HL-60 (cell line): ENCODE measurements at regions not wholly inside any gene's neighbourhood (a gene's known extent, or its start where the extent isn't known, plus 50 kb on each side); places are given as distances from the start of the nearest gene placed in this dataset.

Source experiments
- DNase-seq, 2 experiments: peaks; one replicate each; pipeline ENCODE4 v3.0.0-alpha.2; 2010 to 2020; ENCODE audit warnings: low read depth in 1 of 2, low spot score in 1 of 2
- H3K27ac ChIP-seq: fragments of 250-450 bp; sonication (Bioruptor Pico); replicated peaks from 2 replicates; pipeline ENCODE4 v1.5.1; 2020; ENCODE audit warnings: mild to moderate bottlenecking, moderate library complexity
- H3K27me3 ChIP-seq: fragments of 250-450 bp; sonication (Bioruptor Pico); 2 replicates; pipeline ENCODE4 v1.5.1; 2021; ENCODE audit warnings: mild to moderate bottlenecking, moderate library complexity; ENCODE audit not compliant: insufficient read depth, poor library complexity, severe bottlenecking
- H3K4me3 ChIP-seq: replicated peaks from 2 replicates; pipeline ENCODE4 v1.5.1; 2011; ENCODE audit warnings: mild to moderate bottlenecking, control low read depth, low read length; ENCODE audit not compliant: insufficient read depth
- CTCF ChIP-seq: IDR thresholded peaks from one replicate; pipeline ENCODE4 v1.5.1; 2011; ENCODE audit warnings: low read length, control low read depth, inconsistent platforms; ENCODE audit not compliant: insufficient read depth
- GABPA ChIP-seq: IDR thresholded peaks from 2 replicates; pipeline ENCODE4 v1.6.1; 2012; ENCODE audit warnings: low read depth
- POLR2AphosphoS5 ChIP-seq: IDR thresholded peaks from 2 replicates; pipeline ENCODE4 v1.6.1; 2012; ENCODE audit warnings: low read depth
- REST ChIP-seq: IDR thresholded peaks from 2 replicates; pipeline ENCODE4 v1.6.1; 2012; ENCODE audit warnings: low read depth; ENCODE audit not compliant: insufficient replicate concordance
- SPI1 ChIP-seq: IDR thresholded peaks from 2 replicates; pipeline ENCODE4 v1.6.1; 2012; ENCODE audit warnings: low read depth, mild to moderate bottlenecking, borderline replicate concordance

- Histone ChIP-seq H3K4me3 (no peak overlapping the region), H3K27me3 (no peaks in the 10 kb centered on the region), H3K27ac (no peak overlapping the region)
- TF ChIP-seq POLR2AphosphoS5 (no peak), SPI1 (peak; percentile 28; the same call in 1 of the 2 replicates)
- DNase-seq, result no peak
Measured at GRCh38 chr3:1903111-1903510, 195.6 kb upstream of the CNTN4 start.

- no peak overlapping the region for H3K27ac ChIP-seq
- TF ChIP-seq REST (no peak), GABPA (no peak), POLR2AphosphoS5 (no peak), CTCF (no peak), SPI1 (no peak)
- no peaks in the 10 kb centered on the region for H3K27me3 ChIP-seq
- no peak overlapping the region for H3K4me3 ChIP-seq
- no peak for DNase-seq
Measured at GRCh38 chr3:1907911-1908310, 190.8 kb upstream of the CNTN4 start.

- DNase-seq, result no peak
- Histone ChIP-seq H3K27me3 (no peaks in the 10 kb centered on the region), H3K4me3 (no peak overlapping the region), H3K27ac (no peak overlapping the region)
- TF ChIP-seq SPI1 (no peak), CTCF (no peak), REST (no peak), GABPA (no peak)
Measured at GRCh38 chr3:1908651-1909445, 189.8 kb upstream of the CNTN4 start.

- Histone ChIP-seq H3K27ac (no peak overlapping the region), H3K27me3 (no peaks in the 10 kb centered on the region), H3K4me3 (no peak overlapping the region)
- TF ChIP-seq GABPA, result no peak
- no peak for TF ChIP-seq REST
- TF ChIP-seq SPI1, result no peak
- TF ChIP-seq CTCF, result no peak
- TF ChIP-seq POLR2AphosphoS5, result no peak
- DNase-seq, result no peak
Measured at GRCh38 chr3:1910322-1910721, 188.3 kb upstream of the CNTN4 start.
